ENCODE measurements at regions not wholly inside any gene's neighbourhood (a gene's known extent, or its start where the extent isn't known, plus 50 kb on each side); places are given as distances from the start of the nearest gene placed in this dataset.

- ChIA-PET POLR2A (no interaction called here), CTCF (interaction anchor here (1.9 kb wide), 1 partner anchor 49 kb away, joined by 23 read pairs; no protein-coding TSS in a partner anchor)
- H3K27ac ChIP-seq (ENCODE audit: low read length), result no peak overlapping the region
Measured at GRCh38 chr1:101307985-101308689, 71.3 kb downstream of the S1PR1 start.

GRCh38 chr1:101308935-101309333 lies 72.1 kb downstream of the S1PR1 start:
- ChIA-PET CTCF (interaction anchor here (1.9 kb wide), 1 partner anchor 49 kb away, joined by 23 read pairs; no protein-coding TSS in a partner anchor), POLR2A (no interaction called here)
- intact Hi-C loops (cut with micrococcal nuclease; ENCODE audit: unreplicated experiment) (loop anchor here (1.0 kb wide), 1 partner anchor 48 kb away; no protein-coding TSS in a partner anchor), in situ Hi-C loops (cut with HindIII; ENCODE audit: low pct_unique_long_range_greater_than_20kb, low sequenced_read_pairs) (no loop called here)
- no peaks in the 10 kb centered on the region; the same call in 1 of the 2 replicates for H3K4me1 ChIP-seq (ENCODE audit: control insufficient read depth, insufficient read depth, low read length)
- BruUV-seq (replicated peaks), result no TSS peak
- H3K27me3 ChIP-seq (ENCODE audit: control insufficient read depth, insufficient read depth, low read length), result no peaks in the 10 kb centered on the region
- H3K4me3 ChIP-seq (ENCODE audit: low read depth in 2 of 2, low read length in 2 of 2), result no peak overlapping the region
- H3K36me3 ChIP-seq (ENCODE audit: control insufficient read depth, insufficient read depth, low read length), result no peaks in the 10 kb centered on the region
- no peak for DNase-seq (ENCODE audit: low read depth, low spot score)
- no peak for TF ChIP-seq TCF7L2 (IDR thresholded peaks at IDR 0.05; ENCODE audit: low read depth, low read length)
- TF ChIP-seq CTCF (IDR thresholded peaks at IDR 0.05), result no peak
- TF ChIP-seq REST (IDR thresholded peaks at IDR 0.05; ENCODE audit: insufficient read depth in 1 of 2, low read depth in 2 of 2, low read length in 1 of 2), result no peak
- no peak for TF ChIP-seq SIN3A (IDR thresholded peaks at IDR 0.05; ENCODE audit: borderline replicate concordance, insufficient read depth, low read depth, low read length)
- TF ChIP-seq POLR2AphosphoS5 (IDR thresholded peaks at IDR 0.05; ENCODE audit: low read depth, low read length), result no peak
- no peak for ATAC-seq
- H3K27ac ChIP-seq (ENCODE audit: low read length), result no peak overlapping the region
- no peaks in the 10 kb centered on the region for H3K9me3 ChIP-seq (ENCODE audit: control insufficient read depth, insufficient read depth, low read depth, low read length)

More at GRCh38 chr1:101307985-101308689, 71.3 kb downstream of the S1PR1 start:
- H3K27me3 ChIP-seq (ENCODE audit: control insufficient read depth, insufficient read depth, low read length), result no peaks in the 10 kb centered on the region
- no peak for ATAC-seq
- BruUV-seq (replicated peaks), result no TSS peak
- intact Hi-C loops (cut with micrococcal nuclease; ENCODE audit: unreplicated experiment), result no loop called here
- no peak for TF ChIP-seq REST (IDR thresholded peaks at IDR 0.05; ENCODE audit: insufficient read depth in 1 of 2, low read depth in 2 of 2, low read length in 1 of 2)
- TF ChIP-seq SIN3A (IDR thresholded peaks at IDR 0.05; ENCODE audit: borderline replicate concordance, insufficient read depth, low read depth, low read length), result no peak
- TF ChIP-seq TCF7L2 (IDR thresholded peaks at IDR 0.05; ENCODE audit: low read depth, low read length), result no peak
- no peak for TF ChIP-seq CTCF (IDR thresholded peaks at IDR 0.05)
- TF ChIP-seq POLR2AphosphoS5 (IDR thresholded peaks at IDR 0.05; ENCODE audit: low read depth, low read length), result no peak
- no peaks in the 10 kb centered on the region for H3K36me3 ChIP-seq (ENCODE audit: control insufficient read depth, insufficient read depth, low read length)
- DNase-seq (ENCODE audit: low read depth, low spot score), result no peak
- H3K9me3 ChIP-seq (ENCODE audit: control insufficient read depth, insufficient read depth, low read depth, low read length), result no peaks in the 10 kb centered on the region
- no peak overlapping the region for H3K4me3 ChIP-seq (ENCODE audit: low read depth in 2 of 2, low read length in 2 of 2)
- H3K4me1 ChIP-seq (ENCODE audit: control insufficient read depth, insufficient read depth, low read length), result no peaks in the 10 kb centered on the region; the same call in 1 of the 2 replicates
- in situ Hi-C loops (cut with HindIII; ENCODE audit: low pct_unique_long_range_greater_than_20kb, low sequenced_read_pairs), result no loop called here

Data from Panc1 (cell line).